Left lung (tissue), 4 donors: ENCODE measurements at regions not wholly inside any gene's neighbourhood (a gene's known extent, or its start where the extent isn't known, plus 50 kb on each side); places are given as distances from the start of the nearest gene placed in this dataset.

Source experiments
- ATAC-seq: fragments of 200-7000 bp; cut with Tn5 transposase; one replicate; pipeline ENCODE4 v1.9.1; 2020; ENCODE audit warnings: moderate library complexity
- DNase-seq, 4 donors: peaks; one replicate each; pipeline ENCODE4 v3.0.0-alpha.2; 2013 to 2020
- H3K27ac ChIP-seq, 2 donors: fragments of 200-600 bp; sonication (generic) in 1 of 2; one replicate each; pipeline versions ENCODE4 v1.5.0 to v1.8.0; 2020 to 2021
- H3K27me3 ChIP-seq, 2 donors: fragments of 200-600 bp; sonication (generic) in 1 of 2; one replicate each; pipeline versions ENCODE4 v1.5.0 to v1.8.0; 2020 to 2021
- H3K36me3 ChIP-seq, 2 donors: fragments of 200-600 bp; sonication (generic) in 1 of 2; one replicate each; pipeline versions ENCODE4 v1.5.0 to v1.8.0; 2020 to 2021
- H3K4me1 ChIP-seq, 2 donors: fragments of 200-600 bp; one replicate each; pipeline ENCODE4 v1.8.0; 2021
- H3K4me3 ChIP-seq, 2 donors: fragments of 200-600 bp; sonication (generic) in 1 of 2; one replicate each; pipeline versions ENCODE4 v1.5.0 to v1.8.0; 2020 to 2021; ENCODE audit warnings: mild to moderate bottlenecking in 1 of 2
- H3K9me3 ChIP-seq, 2 donors: fragments of 200-600 bp; sonication (generic) in 1 of 2; one replicate each; pipeline versions ENCODE4 v1.5.0 to v1.8.0; 2020 to 2021
- intact Hi-C, 2 donors: fragments of 100-400 bp; cut with DNase I; formaldehyde crosslinking; loops; one replicate each; pipeline versions ENCODE4 v1.11.2 to v1.14.2; 2022
- TF ChIP-seq, protein P1 (sequence below), 2 donors: fragments of 200-600 bp; sonication (generic) in 1 of 2; IDR thresholded peaks; one replicate each; pipeline versions ENCODE4 v1.5.0 to v1.8.0; 2021; ENCODE audit warnings: antibody characterized with exemption in 2 of 2
- donor health status: DM: no; HTN: yes; CAD: no.
- donor health status: DM: no; HTN: no; CAD: no.

DNA sequence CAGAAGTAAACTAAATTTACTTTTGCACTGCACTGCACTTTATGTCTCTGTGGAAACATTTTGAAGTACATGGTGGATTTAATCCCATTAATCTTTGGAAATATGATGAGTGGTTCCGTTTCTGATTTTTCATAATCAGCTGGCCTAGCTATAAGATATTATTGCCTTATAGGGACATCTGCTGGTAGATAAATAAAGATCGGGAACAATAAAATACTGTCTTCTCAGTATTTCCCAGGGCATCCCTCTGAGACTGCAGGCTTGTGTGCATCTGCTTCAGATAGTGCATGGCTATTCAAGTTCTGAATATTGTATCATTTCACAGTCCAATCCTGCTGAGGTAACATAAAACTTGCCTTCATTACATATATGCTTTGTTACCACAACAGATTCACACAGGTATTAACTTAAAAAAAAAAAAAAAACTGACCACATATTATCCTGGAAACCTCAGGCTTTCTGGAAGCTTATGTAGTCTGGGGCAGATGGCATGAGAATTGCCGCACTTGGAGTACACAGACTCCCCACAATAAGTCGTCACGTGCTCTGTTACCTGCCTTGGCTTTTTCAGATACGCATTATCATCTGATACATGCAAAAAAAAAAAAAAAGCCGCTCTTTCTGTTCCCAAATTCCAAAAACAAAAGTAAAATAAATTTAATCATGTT, 330.8 kb upstream of the AGTR1 start:
- Histone ChIP-seq H3K27ac (no peak overlapping the region), H3K27me3 (no peaks in the 10 kb centered on the region), H3K4me3 (no peak overlapping the region), H3K36me3 (no peaks in the 10 kb centered on the region), H3K9me3 (peaks cover 0 to 4% of the 10 kb centered on the region in 2 donors), H3K4me1 (no peaks in the 10 kb centered on the region)
- intact Hi-C loops = no loop called here
- TF ChIP-seq, protein P1, sequence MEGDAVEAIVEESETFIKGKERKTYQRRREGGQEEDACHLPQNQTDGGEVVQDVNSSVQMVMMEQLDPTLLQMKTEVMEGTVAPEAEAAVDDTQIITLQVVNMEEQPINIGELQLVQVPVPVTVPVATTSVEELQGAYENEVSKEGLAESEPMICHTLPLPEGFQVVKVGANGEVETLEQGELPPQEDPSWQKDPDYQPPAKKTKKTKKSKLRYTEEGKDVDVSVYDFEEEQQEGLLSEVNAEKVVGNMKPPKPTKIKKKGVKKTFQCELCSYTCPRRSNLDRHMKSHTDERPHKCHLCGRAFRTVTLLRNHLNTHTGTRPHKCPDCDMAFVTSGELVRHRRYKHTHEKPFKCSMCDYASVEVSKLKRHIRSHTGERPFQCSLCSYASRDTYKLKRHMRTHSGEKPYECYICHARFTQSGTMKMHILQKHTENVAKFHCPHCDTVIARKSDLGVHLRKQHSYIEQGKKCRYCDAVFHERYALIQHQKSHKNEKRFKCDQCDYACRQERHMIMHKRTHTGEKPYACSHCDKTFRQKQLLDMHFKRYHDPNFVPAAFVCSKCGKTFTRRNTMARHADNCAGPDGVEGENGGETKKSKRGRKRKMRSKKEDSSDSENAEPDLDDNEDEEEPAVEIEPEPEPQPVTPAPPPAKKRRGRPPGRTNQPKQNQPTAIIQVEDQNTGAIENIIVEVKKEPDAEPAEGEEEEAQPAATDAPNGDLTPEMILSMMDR (IDR thresholded peaks at IDR 0.05) = peak in 1 of 2 donors; percentile 16
- peak in 1 of 4 donors; percentile 28 for DNase-seq
- no peak for ATAC-seq

DNA sequence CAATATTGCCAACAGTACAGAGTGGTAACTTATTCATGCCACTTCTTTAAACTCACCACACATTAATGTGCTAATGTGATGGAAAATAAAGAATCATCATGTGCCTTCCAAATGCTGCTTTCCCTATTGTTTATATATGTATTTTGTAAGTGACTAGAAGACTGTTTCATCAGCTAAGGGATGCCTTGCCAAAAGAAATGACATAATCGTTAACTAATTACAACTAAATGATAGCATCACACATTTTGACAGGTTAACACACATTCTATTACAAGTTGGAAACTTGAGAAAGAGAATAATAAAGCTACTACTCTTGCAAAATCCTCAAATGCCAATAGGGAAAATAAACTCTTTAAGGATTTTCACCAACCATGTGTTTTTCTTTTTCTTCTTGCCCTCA, 329.9 kb upstream of the AGTR1 start:
- H3K36me3 ChIP-seq = no peaks in the 10 kb centered on the region
- H3K27ac ChIP-seq = no peak overlapping the region
- H3K9me3 ChIP-seq = peaks cover 0 to 4% of the 10 kb centered on the region in 2 donors
- no peak overlapping the region for H3K4me3 ChIP-seq
- H3K27me3 ChIP-seq = no peaks in the 10 kb centered on the region
- intact Hi-C loops = no loop called here
- TF ChIP-seq, protein P1 (IDR thresholded peaks at IDR 0.05) = no peak
- ATAC-seq = no peak
- no peak for DNase-seq
- no peaks in the 10 kb centered on the region for H3K4me1 ChIP-seq

- Histone ChIP-seq H3K27me3 (no peaks in the 10 kb centered on the region), H3K4me1 (no peaks in the 10 kb centered on the region), H3K9me3 (peaks cover 0 to 4% of the 10 kb centered on the region in 2 donors), H3K4me3 (no peak overlapping the region), H3K36me3 (no peaks in the 10 kb centered on the region), H3K27ac (no peak overlapping the region)
- no peak for ATAC-seq
- DNase-seq = no peak
- TF ChIP-seq, protein P1 (IDR thresholded peaks at IDR 0.05) = no peak
- intact Hi-C loops = no loop called here
Measured at GRCh38 chr3:148369381-148369780, 328.3 kb upstream of the AGTR1 start.

GRCh38 chr3:148372206-148372875, 325.4 kb upstream of the AGTR1 start:
- no peaks in the 10 kb centered on the region for H3K27me3 ChIP-seq

GRCh38 chr3:148373961-148374360, 323.7 kb upstream of the AGTR1 start:
- no peaks in the 10 kb centered on the region for H3K9me3 ChIP-seq
- DNase-seq (no peak), ATAC-seq (no peak)
- TF ChIP-seq, protein P1 (IDR thresholded peaks at IDR 0.05) = no peak
- H3K36me3 ChIP-seq = no peaks in the 10 kb centered on the region
- no peaks in the 10 kb centered on the region for H3K27me3 ChIP-seq
- no peak overlapping the region for H3K4me3 ChIP-seq
- H3K27ac ChIP-seq = no peak overlapping the region
- no peaks in the 10 kb centered on the region for H3K4me1 ChIP-seq
- intact Hi-C loops = no loop called here

More at GRCh38 chr3:148372206-148372875, 325.4 kb upstream of the AGTR1 start:
- Histone ChIP-seq H3K27ac (no peak overlapping the region), H3K36me3 (no peaks in the 10 kb centered on the region), H3K4me1 (no peaks in the 10 kb centered on the region), H3K4me3 (no peak overlapping the region), H3K9me3 (no peaks in the 10 kb centered on the region)
- TF ChIP-seq, protein P1 (IDR thresholded peaks at IDR 0.05) = no peak
- no peak for DNase-seq
- intact Hi-C loops = no loop called here
- ATAC-seq = peak; percentile 34
